Astrocyte (in vitro differentiated cells and primary cell): ENCODE measurements at regions not wholly inside any gene's neighbourhood (a gene's known extent, or its start where the extent isn't known, plus 50 kb on each side); places are given as distances from the start of the nearest gene placed in this dataset.

Source experiments
- DNase-seq: peaks from one replicate; pipeline ENCODE4 v3.0.0-alpha.2; 2010; ENCODE audit warnings: low read depth
- FAIRE-seq: peaks from 2 replicates; lab custom pipeline; 2011; peaks lifted over from hg19 to GRCh38; lab: Jason Lieb, UNC
- H2AFZ ChIP-seq: 2 replicates; pipeline ENCODE4 v1.6.0; 2012; ENCODE audit warnings: low read depth, low read length, inconsistent platforms
- H3K27ac ChIP-seq: 2 replicates; pipeline ENCODE4 v1.5.1; 2011; ENCODE audit warnings: low read depth, low read length, inconsistent platforms
- H3K27me3 ChIP-seq: 2 replicates; pipeline ENCODE4 v1.6.0; 2011; ENCODE audit warnings: low read length, inconsistent platforms; ENCODE audit not compliant: insufficient read depth
- H3K36me3 ChIP-seq: 2 replicates; pipeline ENCODE4 v1.5.1; 2011; ENCODE audit warnings: low read length, inconsistent platforms; ENCODE audit not compliant: insufficient read depth
- H3K4me1 ChIP-seq: 2 replicates; pipeline ENCODE4 v1.5.1; 2011; ENCODE audit warnings: low read length, inconsistent platforms; ENCODE audit not compliant: insufficient read depth
- H3K4me2 ChIP-seq: 2 replicates; pipeline ENCODE4 v1.6.0; 2012; ENCODE audit warnings: low read length, inconsistent platforms
- H3K4me3 ChIP-seq: 2 replicates; pipeline ENCODE4 v1.5.1; 2011; ENCODE audit warnings: low read depth, mild to moderate bottlenecking, low read length, inconsistent platforms; ENCODE audit not compliant: insufficient read depth
- H3K79me2 ChIP-seq: 2 replicates; pipeline ENCODE4 v1.6.0; 2012; ENCODE audit warnings: mild to moderate bottlenecking, low read length, inconsistent platforms; ENCODE audit not compliant: insufficient read depth
- H3K9ac ChIP-seq: 2 replicates; pipeline ENCODE4 v1.6.0; 2012; ENCODE audit warnings: mild to moderate bottlenecking, low read length, inconsistent platforms
- H3K9me3 ChIP-seq: 2 replicates; pipeline ENCODE4 v1.5.1; 2012; ENCODE audit warnings: low read depth, mild to moderate bottlenecking, low read length, inconsistent platforms; ENCODE audit not compliant: insufficient read depth
- H4K20me1 ChIP-seq: 2 replicates; pipeline ENCODE4 v1.6.0; 2012; ENCODE audit warnings: low read length, inconsistent platforms; ENCODE audit not compliant: insufficient read depth
- H3K27ac Mint-ChIP-seq: one replicate; pipeline ENCODE4 v1.8.0; 2021; ENCODE audit warnings: mild to moderate bottlenecking, mixed read lengths; ENCODE audit not compliant: unreplicated experiment
- H3K27me3 Mint-ChIP-seq: one replicate; pipeline ENCODE4 v1.8.0; 2021; ENCODE audit warnings: low read depth, mixed read lengths; ENCODE audit not compliant: unreplicated experiment
- H3K36me3 Mint-ChIP-seq: one replicate; pipeline ENCODE4 v1.8.0; 2021; ENCODE audit warnings: low read depth, mixed read lengths; ENCODE audit not compliant: unreplicated experiment
- H3K4me1 Mint-ChIP-seq: one replicate; pipeline ENCODE4 v1.8.0; 2021; ENCODE audit warnings: low read depth, mixed read lengths; ENCODE audit not compliant: unreplicated experiment
- H3K4me3 Mint-ChIP-seq: one replicate; pipeline ENCODE4 v1.8.0; 2021; ENCODE audit warnings: mild to moderate bottlenecking, moderate library complexity, mixed read lengths; ENCODE audit not compliant: unreplicated experiment
- H3K9me3 Mint-ChIP-seq: one replicate; pipeline ENCODE4 v1.8.0; 2021; ENCODE audit warnings: mild to moderate bottlenecking, mixed read lengths; ENCODE audit not compliant: unreplicated experiment
- CTCF ChIP-seq: IDR thresholded peaks from 2 replicates; pipeline ENCODE4 v1.5.1; 2011; ENCODE audit warnings: low read depth, mild to moderate bottlenecking, inconsistent platforms, low read length, moderate library complexity; ENCODE audit not compliant: insufficient read depth
- EZH2 ChIP-seq: IDR thresholded peaks from 2 replicates; pipeline ENCODE4 v1.6.1; 2012; ENCODE audit warnings: mild to moderate bottlenecking, low read length, inconsistent platforms; ENCODE audit not compliant: insufficient read depth

- H3K27me3 Mint-ChIP-seq: no peaks in the 10 kb centered on the region
- Histone ChIP-seq H2AFZ (no peak overlapping the region), H3K4me2 (no peak overlapping the region), H3K36me3 (no peaks in the 10 kb centered on the region), H3K79me2 (no peaks in the 10 kb centered on the region), H3K27me3 (no peaks in the 10 kb centered on the region), H3K4me3 (no peak overlapping the region), H3K9ac (no peak overlapping the region), H3K27ac (no peak overlapping the region), H3K9me3 (no peaks in the 10 kb centered on the region), H3K4me1 (no peaks in the 10 kb centered on the region), H4K20me1 (no peaks in the 10 kb centered on the region)
- DNase-seq (no peak), FAIRE-seq (no peak)
- no peak for TF ChIP-seq EZH2
- TF ChIP-seq CTCF: no peak
- no peak overlapping the region for H3K4me3 Mint-ChIP-seq
- H3K4me1 Mint-ChIP-seq: peaks cover 3% of the 10 kb centered on the region
- no peak overlapping the region for H3K27ac Mint-ChIP-seq
- no peaks in the 10 kb centered on the region for H3K9me3 Mint-ChIP-seq
- H3K36me3 Mint-ChIP-seq: no peaks in the 10 kb centered on the region
Observed at GRCh38 chr16:64132190-64132589, 989.7 kb downstream of the CDH11 start.

- Mint-ChIP-seq H3K27me3 (no peaks in the 10 kb centered on the region), H3K9me3 (no peaks in the 10 kb centered on the region), H3K36me3 (no peaks in the 10 kb centered on the region), H3K4me3 (no peak overlapping the region), H3K27ac (no peak overlapping the region), H3K4me1 (peaks cover 3% of the 10 kb centered on the region)
- H3K27ac ChIP-seq: no peak overlapping the region
- no peaks in the 10 kb centered on the region for H3K27me3 ChIP-seq
- DNase-seq (no peak), FAIRE-seq (no peak)
- TF ChIP-seq CTCF (no peak), EZH2 (no peak)
- H3K9ac ChIP-seq: no peak overlapping the region
- H3K9me3 ChIP-seq: no peaks in the 10 kb centered on the region
- H3K4me3 ChIP-seq: no peak overlapping the region
- no peaks in the 10 kb centered on the region for H3K4me1 ChIP-seq
- H2AFZ ChIP-seq: no peak overlapping the region
- no peaks in the 10 kb centered on the region for H3K79me2 ChIP-seq
- no peaks in the 10 kb centered on the region for H4K20me1 ChIP-seq
- no peak overlapping the region for H3K4me2 ChIP-seq
- H3K36me3 ChIP-seq: no peaks in the 10 kb centered on the region
Observed at GRCh38 chr16:64131423-64131822, 990.4 kb downstream of the CDH11 start.

- H3K4me3 ChIP-seq: no peak overlapping the region
- H2AFZ ChIP-seq: no peak overlapping the region
Observed at GRCh38 chr16:64130140-64130539, 991.7 kb downstream of the CDH11 start.

More at GRCh38 chr16:64130140-64130539, 991.7 kb downstream of the CDH11 start:
- H3K4me1 Mint-ChIP-seq: peaks cover 3% of the 10 kb centered on the region
- H3K4me1 ChIP-seq: no peaks in the 10 kb centered on the region
- no peak overlapping the region for H3K9ac ChIP-seq
- H3K4me2 ChIP-seq: no peak overlapping the region
- no peaks in the 10 kb centered on the region for H3K9me3 Mint-ChIP-seq
- no peak overlapping the region for H3K27ac ChIP-seq
- no peaks in the 10 kb centered on the region for H3K9me3 ChIP-seq
- H3K4me3 Mint-ChIP-seq: no peak overlapping the region
- H3K27ac Mint-ChIP-seq: no peak overlapping the region
- no peak for FAIRE-seq
- H4K20me1 ChIP-seq: no peaks in the 10 kb centered on the region
- H3K79me2 ChIP-seq: no peaks in the 10 kb centered on the region
- no peaks in the 10 kb centered on the region for H3K27me3 ChIP-seq
- no peak for DNase-seq
- no peaks in the 10 kb centered on the region for H3K36me3 Mint-ChIP-seq
- TF ChIP-seq CTCF (no peak), EZH2 (no peak)
- no peaks in the 10 kb centered on the region for H3K36me3 ChIP-seq
- H3K27me3 Mint-ChIP-seq: no peaks in the 10 kb centered on the region
